ENCODE measurements at regions not wholly inside any gene's neighbourhood (a gene's known extent, or its start where the extent isn't known, plus 50 kb on each side); places are given as distances from the start of the nearest gene placed in this dataset.

- Mint-ChIP-seq H3K4me1 (peaks cover 47% of the 10 kb centered on the region), H3K27me3 (ENCODE audit: low read depth) (no peaks in the 10 kb centered on the region), H3K4me3 (no peak overlapping the region), H3K27ac (peak overlapping the region; percentile 64), H3K36me3 (no peaks in the 10 kb centered on the region), H3K9me3 (no peaks in the 10 kb centered on the region)
- POLR2A ChIA-PET, result no interaction called here
- TF ChIP-seq SMAD4 (CRISPR knock-in tag; IDR thresholded peaks at IDR 0.05), result no peak
- no peak for TF ChIP-seq AR (CRISPR knock-in tag; IDR thresholded peaks at IDR 0.05)
- TF ChIP-seq E2F4 (CRISPR knock-in tag; IDR thresholded peaks at IDR 0.05; ENCODE audit: borderline replicate concordance, low read depth), result no peak
- TF ChIP-seq ATF3 (CRISPR knock-in tag; conservative IDR thresholded peaks at IDR 0.05), result no peak
- no peak for TF ChIP-seq ZNF425 (CRISPR knock-in tag; conservative IDR thresholded peaks at IDR 0.05)
- no peak for TF ChIP-seq FOXK1 (CRISPR knock-in tag; IDR thresholded peaks at IDR 0.05)
- no peak for TF ChIP-seq FOXP1 (CRISPR knock-in tag; IDR thresholded peaks at IDR 0.05; ENCODE audit: borderline replicate concordance)
- TF ChIP-seq OVOL2 (CRISPR knock-in tag; IDR thresholded peaks at IDR 0.05; ENCODE audit: borderline replicate concordance), result no peak
- TF ChIP-seq ZNF512 (CRISPR knock-in tag; IDR thresholded peaks at IDR 0.05; ENCODE audit: borderline replicate concordance), result no peak
- no peak for TF ChIP-seq RORB (CRISPR knock-in tag; IDR thresholded peaks at IDR 0.05)
- TF ChIP-seq TEAD4 (CRISPR knock-in tag; IDR thresholded peaks at IDR 0.05), result no peak
- no peak for TF ChIP-seq AFF4 (CRISPR knock-in tag; IDR thresholded peaks at IDR 0.05; ENCODE audit: borderline replicate concordance)
- TF ChIP-seq E2F5 (CRISPR knock-in tag; IDR thresholded peaks at IDR 0.05), result no peak
- no peak for TF ChIP-seq CBFB (CRISPR knock-in tag; IDR thresholded peaks at IDR 0.05; ENCODE audit: low read depth)
- no peak for TF ChIP-seq JAZF1 (CRISPR knock-in tag; IDR thresholded peaks at IDR 0.05)
- no peak for TF ChIP-seq ZNF219 (CRISPR knock-in tag; IDR thresholded peaks at IDR 0.05; ENCODE audit: borderline replicate concordance)
- no peak for TF ChIP-seq MXD4 (CRISPR knock-in tag; IDR thresholded peaks at IDR 0.05; ENCODE audit: borderline replicate concordance)
- TF ChIP-seq SP1 (CRISPR knock-in tag; conservative IDR thresholded peaks at IDR 0.05), result no peak
- TF ChIP-seq ZMAT4 (CRISPR knock-in tag; IDR thresholded peaks at IDR 0.05), result no peak
- no peak for TF ChIP-seq HMGXB4 (CRISPR knock-in tag; IDR thresholded peaks at IDR 0.05)
- ATAC-seq (peak; percentile 60), DNase-seq (ENCODE audit: low spot score) (no peak)
- CTCF ChIA-PET, result interaction anchor here (0.6 kb wide), 1 partner anchor 1325 kb away, joined by 3 read pairs; no protein-coding TSS in a partner anchor
Measured at GRCh38 chr10:85547460-85548023, 819.1 kb downstream of the GRID1 start.

Data from WTC11 (cell line).